ENCODE measurements at regions not wholly inside any gene's neighbourhood (a gene's known extent, or its start where the extent isn't known, plus 50 kb on each side); places are given as distances from the start of the nearest gene placed in this dataset.

DNA sequence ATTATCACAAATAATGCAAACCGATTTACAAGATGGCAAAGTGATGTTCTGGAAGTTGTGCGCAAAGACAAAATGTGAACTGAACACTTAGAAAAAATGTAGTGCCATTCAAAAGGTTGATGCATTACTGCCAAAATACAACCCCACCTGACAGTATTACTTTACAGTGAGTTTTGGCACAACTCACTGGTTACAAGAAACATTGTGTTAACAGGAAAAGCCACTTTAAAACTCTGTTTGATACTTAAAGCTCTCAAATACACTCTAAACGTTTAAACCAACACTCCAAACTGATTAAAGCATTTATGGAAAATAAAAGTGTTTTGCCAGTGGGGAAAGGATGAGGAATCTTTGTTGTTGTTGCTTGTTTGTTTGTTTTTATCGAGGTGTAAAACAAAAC is 173.4 kb upstream of the SATB2 start:
- TF ChIP-seq, protein P1, sequence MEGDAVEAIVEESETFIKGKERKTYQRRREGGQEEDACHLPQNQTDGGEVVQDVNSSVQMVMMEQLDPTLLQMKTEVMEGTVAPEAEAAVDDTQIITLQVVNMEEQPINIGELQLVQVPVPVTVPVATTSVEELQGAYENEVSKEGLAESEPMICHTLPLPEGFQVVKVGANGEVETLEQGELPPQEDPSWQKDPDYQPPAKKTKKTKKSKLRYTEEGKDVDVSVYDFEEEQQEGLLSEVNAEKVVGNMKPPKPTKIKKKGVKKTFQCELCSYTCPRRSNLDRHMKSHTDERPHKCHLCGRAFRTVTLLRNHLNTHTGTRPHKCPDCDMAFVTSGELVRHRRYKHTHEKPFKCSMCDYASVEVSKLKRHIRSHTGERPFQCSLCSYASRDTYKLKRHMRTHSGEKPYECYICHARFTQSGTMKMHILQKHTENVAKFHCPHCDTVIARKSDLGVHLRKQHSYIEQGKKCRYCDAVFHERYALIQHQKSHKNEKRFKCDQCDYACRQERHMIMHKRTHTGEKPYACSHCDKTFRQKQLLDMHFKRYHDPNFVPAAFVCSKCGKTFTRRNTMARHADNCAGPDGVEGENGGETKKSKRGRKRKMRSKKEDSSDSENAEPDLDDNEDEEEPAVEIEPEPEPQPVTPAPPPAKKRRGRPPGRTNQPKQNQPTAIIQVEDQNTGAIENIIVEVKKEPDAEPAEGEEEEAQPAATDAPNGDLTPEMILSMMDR (conservative IDR thresholded peaks at IDR 0.05; ENCODE audit: low read length): no peak
- TF ChIP-seq EZH2phosphoT487 (IDR thresholded peaks at IDR 0.05; ENCODE audit: borderline replicate concordance, low read depth, low read length): no peak

Measured in OCI-LY7 (cell line).